ENCODE measurements at regions not wholly inside any gene's neighbourhood (a gene's known extent, or its start where the extent isn't known, plus 50 kb on each side); places are given as distances from the start of the nearest gene placed in this dataset.
A peak's percentile ranks its signal among the peaks of the same experiment; 100 is the strongest.

DNA sequence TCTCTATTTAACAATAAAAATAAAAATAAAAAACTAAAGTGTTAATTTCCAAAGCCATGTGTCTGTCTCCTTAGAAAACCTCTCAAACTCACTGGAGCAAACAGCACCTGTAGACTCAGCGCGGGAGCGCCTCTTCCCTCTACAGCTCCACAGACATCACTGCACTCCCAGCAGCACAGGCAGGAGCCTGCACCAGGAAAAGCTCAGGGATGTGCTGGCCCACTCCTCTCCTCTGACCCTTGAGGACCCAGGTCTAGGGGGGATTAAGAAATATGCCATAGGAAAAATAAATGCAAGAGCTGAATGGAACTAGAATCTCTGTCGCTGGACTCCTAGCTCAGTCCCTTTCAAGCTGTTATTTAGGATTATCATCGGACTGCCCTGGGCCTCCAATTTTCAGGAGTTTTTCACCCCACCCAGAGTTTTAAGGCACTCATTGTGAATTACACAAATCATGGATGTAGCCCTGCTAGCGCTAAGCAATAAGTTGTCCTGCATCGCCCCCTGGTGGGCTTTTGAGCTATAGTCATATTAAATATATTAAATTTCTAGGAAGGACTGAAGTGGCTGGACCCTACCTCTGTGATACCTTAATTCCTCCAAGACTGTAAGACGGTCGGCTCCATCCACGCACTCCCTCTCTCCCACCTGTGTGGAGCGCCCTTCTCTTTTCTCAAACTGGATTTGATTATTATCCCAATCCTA, 333.9 kb downstream of the UQCRFS1 start:
- H3K36me3 ChIP-seq (replicated peaks in 1 of 2): no peaks in the 10 kb centered on the region
- no peak overlapping the region for H3K27ac ChIP-seq
- no peaks in the 10 kb centered on the region for H3K4me1 ChIP-seq (replicated peaks in 1 of 2)
- intact Hi-C loops (cut with DNase I): loop anchor here in 1 of 2 donors (5.0 kb wide), 1 partner anchor 142 kb away; no protein-coding TSS in a partner anchor
- WGBS, 4 donors: 28 to 29% (median 28%) methylated on average over 11 of the region's 11 CpGs
- no peak overlapping the region for H3K4me3 ChIP-seq
- DNase-seq: peak; percentile 59 to 85 (median 73)
- H3K9me3 ChIP-seq (replicated peaks in 1 of 3): no peaks in the 10 kb centered on the region
- no peaks in the 10 kb centered on the region for H3K27me3 ChIP-seq
- TF ChIP-seq POLR2A (IDR thresholded peaks at IDR 0.05): no peak
- TF ChIP-seq, protein P1, sequence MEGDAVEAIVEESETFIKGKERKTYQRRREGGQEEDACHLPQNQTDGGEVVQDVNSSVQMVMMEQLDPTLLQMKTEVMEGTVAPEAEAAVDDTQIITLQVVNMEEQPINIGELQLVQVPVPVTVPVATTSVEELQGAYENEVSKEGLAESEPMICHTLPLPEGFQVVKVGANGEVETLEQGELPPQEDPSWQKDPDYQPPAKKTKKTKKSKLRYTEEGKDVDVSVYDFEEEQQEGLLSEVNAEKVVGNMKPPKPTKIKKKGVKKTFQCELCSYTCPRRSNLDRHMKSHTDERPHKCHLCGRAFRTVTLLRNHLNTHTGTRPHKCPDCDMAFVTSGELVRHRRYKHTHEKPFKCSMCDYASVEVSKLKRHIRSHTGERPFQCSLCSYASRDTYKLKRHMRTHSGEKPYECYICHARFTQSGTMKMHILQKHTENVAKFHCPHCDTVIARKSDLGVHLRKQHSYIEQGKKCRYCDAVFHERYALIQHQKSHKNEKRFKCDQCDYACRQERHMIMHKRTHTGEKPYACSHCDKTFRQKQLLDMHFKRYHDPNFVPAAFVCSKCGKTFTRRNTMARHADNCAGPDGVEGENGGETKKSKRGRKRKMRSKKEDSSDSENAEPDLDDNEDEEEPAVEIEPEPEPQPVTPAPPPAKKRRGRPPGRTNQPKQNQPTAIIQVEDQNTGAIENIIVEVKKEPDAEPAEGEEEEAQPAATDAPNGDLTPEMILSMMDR (IDR thresholded peaks at IDR 0.05): peak; percentile 64 to 79 (median 72)

DNA sequence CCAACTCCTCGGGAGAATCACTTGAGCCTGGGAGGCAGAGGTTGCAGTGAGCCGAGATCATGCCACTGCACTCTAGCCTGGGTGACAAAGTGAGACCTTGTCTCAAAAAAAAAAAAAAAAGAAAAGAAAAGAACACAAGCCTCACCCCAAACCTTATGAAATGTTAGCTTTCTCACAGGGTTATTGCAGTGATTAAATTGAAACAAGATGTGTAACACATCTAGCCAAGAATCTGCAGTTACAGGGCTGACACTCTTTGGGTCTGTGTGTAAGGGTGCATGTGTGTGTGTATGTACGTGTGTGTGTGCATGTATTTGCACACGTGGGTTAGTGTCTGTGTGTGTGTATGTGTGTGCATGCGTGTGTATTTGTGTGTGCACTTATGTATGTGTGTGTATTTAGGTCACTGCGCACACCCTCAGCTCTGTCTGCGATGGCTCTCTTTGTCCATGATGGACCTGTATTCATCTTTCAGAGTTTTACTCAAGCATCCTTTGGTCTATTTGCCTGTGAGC, 336.3 kb downstream of the UQCRFS1 start:
- H3K9me3 ChIP-seq (replicated peaks in 1 of 3): no peaks in the 10 kb centered on the region
- no peak for DNase-seq
- no peaks in the 10 kb centered on the region for H3K36me3 ChIP-seq (replicated peaks in 1 of 2)
- no peak for TF ChIP-seq POLR2A (IDR thresholded peaks at IDR 0.05)
- TF ChIP-seq, protein P1 (IDR thresholded peaks at IDR 0.05): no peak
- H3K4me3 ChIP-seq: no peak overlapping the region
- 54 to 77% (median 72%) methylated on average over 7 of the region's 7 CpGs for WGBS, 4 donors
- no peaks in the 10 kb centered on the region for H3K27me3 ChIP-seq
- intact Hi-C loops (cut with DNase I): loop anchor here in 1 of 2 donors (5.0 kb wide), 1 partner anchor 139 kb away; no protein-coding TSS in a partner anchor
- H3K4me1 ChIP-seq (replicated peaks in 1 of 2): no peaks in the 10 kb centered on the region
- no peak overlapping the region for H3K27ac ChIP-seq

DNA sequence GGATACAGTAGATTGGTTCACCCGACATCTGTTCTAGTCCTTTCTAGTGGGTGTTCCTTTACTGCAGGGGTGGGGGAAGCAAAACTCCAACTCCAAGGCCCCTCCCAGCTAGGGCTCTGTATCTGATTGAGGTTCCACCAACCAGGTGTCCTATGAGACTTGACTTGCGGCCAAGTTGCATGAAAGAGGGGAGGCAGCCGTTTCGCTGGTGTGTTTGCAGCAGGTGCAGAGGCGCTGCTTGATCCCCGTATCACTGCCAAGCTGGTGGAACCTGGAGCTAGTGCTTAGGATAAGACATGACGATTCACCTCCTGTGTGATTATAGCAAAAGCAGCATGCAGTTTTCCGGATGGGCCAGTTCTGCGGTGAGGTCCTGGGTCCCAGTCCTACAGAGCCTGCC, 338.2 kb downstream of the UQCRFS1 start:
- H3K36me3 ChIP-seq (replicated peaks in 1 of 2): no peaks in the 10 kb centered on the region
- no peak overlapping the region for H3K27ac ChIP-seq
- no peak overlapping the region for H3K4me3 ChIP-seq
- no peaks in the 10 kb centered on the region for H3K4me1 ChIP-seq (replicated peaks in 1 of 2)
- WGBS, 4 donors: 82 to 99% (median 88%) methylated on average over 9 of the region's 9 CpGs
- H3K9me3 ChIP-seq (replicated peaks in 1 of 3): no peaks in the 10 kb centered on the region
- TF ChIP-seq, protein P1 (IDR thresholded peaks at IDR 0.05): no peak
- TF ChIP-seq POLR2A (IDR thresholded peaks at IDR 0.05): no peak
- no peaks in the 10 kb centered on the region for H3K27me3 ChIP-seq
- no peak for DNase-seq
- intact Hi-C loops (cut with DNase I): loop anchor here in 1 of 2 donors (5.0 kb wide), 1 partner anchor 137 kb away; no protein-coding TSS in a partner anchor

DNA sequence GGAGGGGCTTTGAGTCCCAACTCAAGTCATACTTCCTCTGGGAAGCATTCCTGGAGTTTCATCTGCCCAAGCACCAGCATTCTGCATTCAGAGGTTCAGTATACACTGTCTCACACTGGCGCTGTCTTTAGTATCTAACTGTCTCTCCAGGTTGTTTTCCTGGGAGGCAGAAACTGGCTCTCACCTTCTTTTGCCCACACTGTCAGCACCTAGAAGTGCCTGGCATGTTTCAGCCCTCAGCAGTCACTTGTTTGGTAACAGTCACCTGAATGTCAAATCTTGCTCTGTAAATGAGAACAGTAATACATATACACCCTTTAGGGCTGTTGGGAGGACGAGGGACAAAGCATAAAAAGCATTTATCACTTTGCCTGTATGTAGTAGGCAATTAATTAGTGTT, 339.6 kb downstream of the UQCRFS1 start:
- Histone ChIP-seq H3K9me3 (replicated peaks in 1 of 3) (no peaks in the 10 kb centered on the region), H3K36me3 (replicated peaks in 1 of 2) (no peaks in the 10 kb centered on the region), H3K27ac (no peak overlapping the region), H3K4me1 (replicated peaks in 1 of 2) (no peaks in the 10 kb centered on the region), H3K4me3 (no peak overlapping the region), H3K27me3 (no peaks in the 10 kb centered on the region)
- TF ChIP-seq, protein P1 (IDR thresholded peaks at IDR 0.05): no peak
- intact Hi-C loops (cut with DNase I): no loop called here
- 29 to 74% (median 45%) methylated on average over 2 of the region's 2 CpGs for WGBS, 4 donors
- DNase-seq: no peak
